ENCODE measurements at regions not wholly inside any gene's neighbourhood (a gene's known extent, or its start where the extent isn't known, plus 50 kb on each side); places are given as distances from the start of the nearest gene placed in this dataset.
A peak's percentile ranks its signal among the peaks of the same experiment; 100 is the strongest.

GRCh38 chrX:9349572-9350494 is 115.0 kb upstream of the TBL1X start:
- H3K27ac Mint-ChIP-seq: peak overlapping the region; percentile 88
- H3K27me3 ChIP-seq: no peaks in the 10 kb centered on the region
- no peaks in the 10 kb centered on the region for H3K36me3 ChIP-seq
- no peaks in the 10 kb centered on the region for H4K20me1 ChIP-seq (ENCODE audit: low read depth)
- H3K79me2 ChIP-seq (ENCODE audit: low read depth): no peaks in the 10 kb centered on the region
- no peak overlapping the region for H2AFZ ChIP-seq (replicated peaks)
- H3K36me3 Mint-ChIP-seq: no peaks in the 10 kb centered on the region
- H3K4me1 ChIP-seq: peaks cover 4% of the 10 kb centered on the region
- H3K4me3 Mint-ChIP-seq: no peak overlapping the region
- H3K4me1 Mint-ChIP-seq: peaks cover 20% of the 10 kb centered on the region
- peaks cover 8% of the 10 kb centered on the region for H3K27me3 Mint-ChIP-seq (ENCODE audit: insufficient read depth, low read depth)
- H3K27ac ChIP-seq: no peak overlapping the region
- no peak overlapping the region for H3K4me3 ChIP-seq
- H3K9me3 Mint-ChIP-seq: no peaks in the 10 kb centered on the region
- no peak overlapping the region for H3K4me2 ChIP-seq
- no peak for TF ChIP-seq EZH2phosphoT487 (IDR thresholded peaks at IDR 0.05)
- no peak for DNase-seq (ENCODE audit: low spot score)
- no peaks in the 10 kb centered on the region for H3F3A ChIP-seq (ENCODE audit: low read depth)
- peaks cover 2% of the 10 kb centered on the region for H3K9me3 ChIP-seq (ENCODE audit: low read depth)
- no peak overlapping the region for H3K9ac ChIP-seq

- H3K9me3 Mint-ChIP-seq: no peaks in the 10 kb centered on the region
- no peaks in the 10 kb centered on the region for H3K36me3 ChIP-seq
- no peak overlapping the region for H3K4me2 ChIP-seq
- H3K36me3 Mint-ChIP-seq: no peaks in the 10 kb centered on the region
- H3K27ac ChIP-seq: no peak overlapping the region
- no peaks in the 10 kb centered on the region for H3F3A ChIP-seq (ENCODE audit: low read depth)
- peaks cover 8% of the 10 kb centered on the region for H3K27me3 Mint-ChIP-seq (ENCODE audit: insufficient read depth, low read depth)
- H3K4me1 ChIP-seq: peaks cover 4% of the 10 kb centered on the region
- H3K4me3 ChIP-seq: no peak overlapping the region
- H4K20me1 ChIP-seq (ENCODE audit: low read depth): no peaks in the 10 kb centered on the region
- peaks cover 2% of the 10 kb centered on the region for H3K9me3 ChIP-seq (ENCODE audit: low read depth)
- no peak overlapping the region for H3K4me3 Mint-ChIP-seq
- no peak overlapping the region for H2AFZ ChIP-seq (replicated peaks)
- no peak overlapping the region for H3K9ac ChIP-seq
- peaks cover 20% of the 10 kb centered on the region for H3K4me1 Mint-ChIP-seq
- no peaks in the 10 kb centered on the region for H3K27me3 ChIP-seq
- H3K79me2 ChIP-seq (ENCODE audit: low read depth): no peaks in the 10 kb centered on the region
- H3K27ac Mint-ChIP-seq: no peak overlapping the region
- no peak for TF ChIP-seq EZH2 (IDR thresholded peaks at IDR 0.05)
- TF ChIP-seq EZH2phosphoT487 (IDR thresholded peaks at IDR 0.05): no peak
- no peak for TF ChIP-seq CTCF (IDR thresholded peaks at IDR 0.05)
- DNase-seq (ENCODE audit: low spot score): no peak
Observed at GRCh38 chrX:9351126-9351525, 113.7 kb upstream of the TBL1X start.

GRCh38 chrX:9352243-9352642 is 112.6 kb upstream of the TBL1X start:
- no peak for DNase-seq (ENCODE audit: low spot score)
- H2AFZ ChIP-seq (replicated peaks): no peak overlapping the region
- H3K4me3 ChIP-seq: no peak overlapping the region
- no peaks in the 10 kb centered on the region for H4K20me1 ChIP-seq (ENCODE audit: low read depth)
- Mint-ChIP-seq H3K4me1 (peaks cover 20% of the 10 kb centered on the region), H3K4me3 (no peak overlapping the region), H3K27me3 (ENCODE audit: insufficient read depth, low read depth) (peaks cover 5% of the 10 kb centered on the region), H3K27ac (no peak overlapping the region), H3K36me3 (no peaks in the 10 kb centered on the region), H3K9me3 (no peaks in the 10 kb centered on the region)
- no peaks in the 10 kb centered on the region for H3K36me3 ChIP-seq
- H3K9ac ChIP-seq: no peak overlapping the region
- peaks cover 2% of the 10 kb centered on the region for H3K9me3 ChIP-seq (ENCODE audit: low read depth)
- H3F3A ChIP-seq (ENCODE audit: low read depth): no peaks in the 10 kb centered on the region
- H3K4me2 ChIP-seq: no peak overlapping the region
- TF ChIP-seq EZH2 (IDR thresholded peaks at IDR 0.05) (no peak), CTCF (IDR thresholded peaks at IDR 0.05) (no peak), EZH2phosphoT487 (IDR thresholded peaks at IDR 0.05) (no peak)
- H3K27ac ChIP-seq: no peak overlapping the region
- peaks cover 4% of the 10 kb centered on the region for H3K4me1 ChIP-seq
- H3K79me2 ChIP-seq (ENCODE audit: low read depth): no peaks in the 10 kb centered on the region
- no peaks in the 10 kb centered on the region for H3K27me3 ChIP-seq

Data from neural progenitor cell (in vitro differentiated cells).